PC-9 (cell line): ENCODE measurements at regions not wholly inside any gene's neighbourhood (a gene's known extent, or its start where the extent isn't known, plus 50 kb on each side); places are given as distances from the start of the nearest gene placed in this dataset.

ENCODE experiments used
- BruUV-seq: library from RNA; stranded (reverse); fragments of 400-500 nt; replicated peaks from 2 replicates; lab custom pipeline; 2021; lab: Mats Ljungman, UMichigan
- CTCF ChIA-PET: fragments of 300-600 bp; sonication (Branson Sonifier 250); formaldehyde crosslinking; loops from one replicate; lab custom pipeline; 2022; ENCODE audit warnings: antibody characterized with exemption; lab: Charles Lee
- POLR2A ChIA-PET: fragments of 300-600 bp; sonication (Branson Sonifier 250); formaldehyde crosslinking; loops from one replicate; lab custom pipeline; 2022; ENCODE audit warnings: antibody characterized with exemption; ENCODE audit not compliant: unreplicated experiment; lab: Charles Lee
- DNase-seq, 2 experiments: peaks; one replicate each; pipeline versions ENCODE4 v3.0.0 to v3.0.0-alpha.2; 2015 to 2022; ENCODE audit warnings: mixed read lengths in 1 of 2
- H2AFZ ChIP-seq: fragments of 200-600 bp; sonication (generic); 2 replicates; pipeline ENCODE4 v1.8.1; 2017; ENCODE audit warnings: antibody characterized with exemption
- H3F3A ChIP-seq: fragments of 200-600 bp; sonication (generic); 2 replicates; pipeline ENCODE4 v1.8.1; 2017; ENCODE audit warnings: antibody characterized with exemption, mild to moderate bottlenecking, low read depth; ENCODE audit not compliant: insufficient read depth
- H3K27ac ChIP-seq: fragments of 200-600 bp; sonication (generic); 2 replicates; pipeline ENCODE4 v1.6.1; 2016; ENCODE audit warnings: mixed run types
- H3K27me3 ChIP-seq: fragments of 200-600 bp; sonication (generic); 2 replicates; pipeline ENCODE4 v1.6.1; 2016; ENCODE audit warnings: low read depth, mixed run types; ENCODE audit not compliant: insufficient read depth
- H3K36me3 ChIP-seq: fragments of 200-600 bp; sonication (generic); 2 replicates; pipeline ENCODE4 v1.6.1; 2016; ENCODE audit warnings: low read depth, mixed run types
- H3K4me1 ChIP-seq: fragments of 200-600 bp; sonication (generic); replicated peaks from 2 replicates; pipeline ENCODE4 v1.6.1; 2016; ENCODE audit warnings: mixed run types; ENCODE audit not compliant: insufficient read depth
- H3K4me2 ChIP-seq: fragments of 200-600 bp; sonication (generic); 2 replicates; pipeline ENCODE4 v1.6.1; 2017; ENCODE audit warnings: mixed run types
- H3K4me3 ChIP-seq: fragments of 200-600 bp; sonication (generic); 2 replicates; pipeline ENCODE4 v1.6.1; 2016; ENCODE audit warnings: mixed run types
- H3K79me2 ChIP-seq: fragments of 200-600 bp; sonication (generic); 2 replicates; pipeline ENCODE4 v1.6.1; 2017; ENCODE audit warnings: low read depth, mixed run types
- H3K9me2 ChIP-seq: fragments of 200-600 bp; sonication (generic); 2 replicates; pipeline ENCODE4 v1.8.1; 2017; ENCODE audit warnings: mild to moderate bottlenecking; ENCODE audit not compliant: insufficient read depth
- H3K9me3 ChIP-seq: fragments of 200-600 bp; sonication (generic); 2 replicates; pipeline ENCODE4 v1.8.1; 2016; ENCODE audit warnings: low read depth; ENCODE audit not compliant: insufficient read depth
- H4K20me1 ChIP-seq: fragments of 200-600 bp; sonication (generic); 2 replicates; pipeline ENCODE4 v1.8.1; 2017; ENCODE audit not compliant: insufficient read depth
- EZH2 ChIP-seq: fragments of 200-600 bp; sonication (generic); IDR thresholded peaks from 2 replicates; pipeline ENCODE4 v1.8.0; 2017; ENCODE audit warnings: antibody characterized with exemption, low read depth
- intact Hi-C: fragments of 100-400 bp; cut with micrococcal nuclease; formaldehyde crosslinking; loops from one replicate; pipeline ENCODE4 v1.10.0; 2022; ENCODE audit not compliant: unreplicated experiment
- TF ChIP-seq, protein P1 (sequence below): fragments of 200-600 bp; sonication (generic); conservative IDR thresholded peaks from 2 replicates; pipeline ENCODE4 v1.6.1; 2017; ENCODE audit warnings: mixed run types, antibody characterized with exemption, mild to moderate bottlenecking, moderate library complexity

DNA sequence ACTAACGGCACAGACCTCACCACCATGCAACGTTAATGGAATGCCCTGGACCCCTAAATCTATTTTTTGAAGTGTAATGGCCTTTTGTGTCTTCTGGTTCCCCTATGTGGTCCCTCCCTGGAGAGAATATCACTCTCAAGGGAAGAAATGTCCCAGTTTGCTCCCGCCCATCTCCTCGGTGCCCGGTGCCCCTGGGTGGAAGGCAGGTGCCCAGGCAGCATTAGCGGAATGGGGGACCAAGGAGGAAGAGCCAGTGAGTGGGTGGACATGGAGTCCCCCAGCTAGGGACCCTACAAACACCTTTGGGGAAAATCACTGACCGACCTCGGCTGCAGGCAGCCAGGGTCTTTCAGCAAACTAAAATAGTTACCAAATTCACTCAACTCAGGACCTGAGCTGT lies 212.1 kb upstream of the RTL1 start:
- peaks cover 15% of the 10 kb centered on the region; the same call in 1 of the 2 replicates for H3K27me3 ChIP-seq
- H3K79me2 ChIP-seq, result no peaks in the 10 kb centered on the region
- POLR2A ChIA-PET, result no interaction called here
- no peak for DNase-seq
- no TSS peak for BruUV-seq
- no peaks in the 10 kb centered on the region for H3K9me2 ChIP-seq
- H3K36me3 ChIP-seq, result no peaks in the 10 kb centered on the region
- H3K9me3 ChIP-seq, result no peaks in the 10 kb centered on the region
- H3K4me3 ChIP-seq, result no peak overlapping the region
- H3K27ac ChIP-seq, result no peak overlapping the region
- H2AFZ ChIP-seq, result no peak overlapping the region
- H3K4me2 ChIP-seq, result no peak overlapping the region
- TF ChIP-seq, protein P1, sequence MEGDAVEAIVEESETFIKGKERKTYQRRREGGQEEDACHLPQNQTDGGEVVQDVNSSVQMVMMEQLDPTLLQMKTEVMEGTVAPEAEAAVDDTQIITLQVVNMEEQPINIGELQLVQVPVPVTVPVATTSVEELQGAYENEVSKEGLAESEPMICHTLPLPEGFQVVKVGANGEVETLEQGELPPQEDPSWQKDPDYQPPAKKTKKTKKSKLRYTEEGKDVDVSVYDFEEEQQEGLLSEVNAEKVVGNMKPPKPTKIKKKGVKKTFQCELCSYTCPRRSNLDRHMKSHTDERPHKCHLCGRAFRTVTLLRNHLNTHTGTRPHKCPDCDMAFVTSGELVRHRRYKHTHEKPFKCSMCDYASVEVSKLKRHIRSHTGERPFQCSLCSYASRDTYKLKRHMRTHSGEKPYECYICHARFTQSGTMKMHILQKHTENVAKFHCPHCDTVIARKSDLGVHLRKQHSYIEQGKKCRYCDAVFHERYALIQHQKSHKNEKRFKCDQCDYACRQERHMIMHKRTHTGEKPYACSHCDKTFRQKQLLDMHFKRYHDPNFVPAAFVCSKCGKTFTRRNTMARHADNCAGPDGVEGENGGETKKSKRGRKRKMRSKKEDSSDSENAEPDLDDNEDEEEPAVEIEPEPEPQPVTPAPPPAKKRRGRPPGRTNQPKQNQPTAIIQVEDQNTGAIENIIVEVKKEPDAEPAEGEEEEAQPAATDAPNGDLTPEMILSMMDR, result no peak
- TF ChIP-seq EZH2, result no peak
- CTCF ChIA-PET, result no interaction called here
- no peaks in the 10 kb centered on the region for H4K20me1 ChIP-seq
- intact Hi-C loops, result no loop called here
- H3K4me1 ChIP-seq, result no peaks in the 10 kb centered on the region
- no peaks in the 10 kb centered on the region for H3F3A ChIP-seq

DNA sequence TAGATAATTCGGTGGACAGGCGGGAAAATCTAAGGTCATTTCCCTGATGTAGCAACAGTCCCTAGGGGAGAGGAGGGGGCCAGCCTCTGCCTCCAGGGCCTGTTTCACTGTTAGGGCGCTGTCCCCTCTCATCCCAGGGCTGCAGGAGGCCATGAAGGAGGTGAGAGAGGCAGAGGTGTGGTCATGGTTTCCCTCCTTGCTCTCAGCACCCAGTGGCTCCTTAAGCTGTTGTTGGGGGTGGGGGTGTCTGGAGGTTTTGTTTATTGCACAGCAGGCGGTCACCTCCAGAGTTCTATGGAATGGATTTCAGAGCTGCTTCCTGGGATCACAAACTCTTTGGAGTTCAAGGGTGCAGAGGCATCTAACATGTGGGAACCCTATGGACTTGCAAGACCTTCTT lies 212.5 kb upstream of the RTL1 start:
- BruUV-seq, result no TSS peak
- intact Hi-C loops, result no loop called here
- Histone ChIP-seq H3K9me2 (no peaks in the 10 kb centered on the region), H3K4me3 (no peak overlapping the region), H3K27ac (no peak overlapping the region), H3F3A (no peaks in the 10 kb centered on the region), H3K79me2 (no peaks in the 10 kb centered on the region), H4K20me1 (no peaks in the 10 kb centered on the region), H3K27me3 (peaks cover 15% of the 10 kb centered on the region; the same call in 1 of the 2 replicates), H3K4me2 (no peak overlapping the region), H2AFZ (no peak overlapping the region), H3K4me1 (no peaks in the 10 kb centered on the region), H3K36me3 (no peaks in the 10 kb centered on the region), H3K9me3 (no peaks in the 10 kb centered on the region)
- no peak for DNase-seq
- ChIA-PET CTCF (no interaction called here), POLR2A (no interaction called here)
- TF ChIP-seq, protein P1, result no peak
- TF ChIP-seq EZH2, result no peak

- POLR2A ChIA-PET, result no interaction called here
- H3K4me1 ChIP-seq, result no peaks in the 10 kb centered on the region
- no peak overlapping the region for H2AFZ ChIP-seq
- DNase-seq, result no peak
- intact Hi-C loops, result no loop called here
- TF ChIP-seq, protein P1, result no peak
- TF ChIP-seq EZH2, result no peak
- no peaks in the 10 kb centered on the region for H3K9me2 ChIP-seq
- H3K4me2 ChIP-seq, result no peak overlapping the region
- no peak overlapping the region for H3K4me3 ChIP-seq
- BruUV-seq, result no TSS peak
- H4K20me1 ChIP-seq, result no peaks in the 10 kb centered on the region
- H3K36me3 ChIP-seq, result no peaks in the 10 kb centered on the region
- H3K27me3 ChIP-seq, result peaks cover 15% of the 10 kb centered on the region; the same call in 1 of the 2 replicates
- H3F3A ChIP-seq, result no peaks in the 10 kb centered on the region
- no peaks in the 10 kb centered on the region for H3K79me2 ChIP-seq
- H3K9me3 ChIP-seq, result no peaks in the 10 kb centered on the region
- H3K27ac ChIP-seq, result no peak overlapping the region
- CTCF ChIA-PET, result no interaction called here
Measured at GRCh38 chr14:101116486-101117130, 213.1 kb upstream of the RTL1 start.
